ENCODE measurements at regions not wholly inside any gene's neighbourhood (a gene's known extent, or its start where the extent isn't known, plus 50 kb on each side); places are given as distances from the start of the nearest gene placed in this dataset.

- DNase-seq, result no peak
Measured at GRCh38 chr10:128916383-128916782, 550.7 kb upstream of the MGMT start.

- no peak for DNase-seq
Measured at GRCh38 chr10:128921389-128922022, 545.5 kb upstream of the MGMT start.

GRCh38 chr10:128922172-128922571 is 544.9 kb upstream of the MGMT start:
- DNase-seq, result no peak

DNA sequence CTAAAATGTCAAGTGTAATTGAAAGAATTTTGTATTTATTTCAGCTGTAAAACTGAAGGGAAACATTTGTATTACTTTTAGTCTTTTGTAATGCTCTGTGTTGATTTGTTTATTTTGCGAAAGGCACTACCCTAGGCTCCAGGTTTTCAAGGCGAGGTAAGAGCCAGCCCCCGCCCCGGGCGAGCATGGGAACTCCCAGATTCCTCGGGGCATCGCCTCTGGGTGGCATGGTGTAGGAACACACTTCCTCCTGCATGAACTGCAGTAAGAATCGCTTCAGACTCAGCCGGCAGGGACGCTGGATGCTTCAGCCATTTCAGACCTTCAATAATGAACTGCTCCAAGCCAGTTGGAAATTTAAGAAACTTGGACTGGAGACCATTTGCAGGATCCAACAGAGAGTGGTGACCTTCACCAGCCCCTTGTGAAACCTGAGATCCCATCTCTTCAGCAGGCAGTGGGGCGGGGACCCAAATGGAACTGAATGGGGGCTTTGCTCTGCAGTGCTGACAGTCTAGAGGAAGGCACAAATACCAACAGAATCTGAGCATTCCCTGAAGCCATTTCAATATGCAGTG is 544.3 kb upstream of the MGMT start:
- no peak for DNase-seq

DNA sequence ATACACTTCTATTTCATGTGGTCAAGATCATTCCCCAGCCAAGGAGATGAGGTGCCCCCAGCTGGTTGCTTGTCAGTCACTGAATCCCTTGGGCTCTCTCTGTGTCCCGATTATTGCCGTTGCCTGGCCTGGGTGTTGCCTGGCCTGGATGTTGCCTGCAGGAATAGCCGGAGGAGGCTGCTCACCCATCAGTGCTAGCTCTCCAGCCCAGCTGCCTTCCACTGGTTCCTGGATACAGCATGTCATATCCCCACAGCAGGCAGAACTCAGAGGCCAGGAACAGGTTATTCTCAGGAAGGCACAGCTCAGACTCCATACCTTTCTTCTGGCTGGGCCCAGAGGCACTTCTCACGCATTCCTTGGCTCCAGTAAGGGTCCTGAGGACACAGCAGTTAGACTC is 542.1 kb upstream of the MGMT start:
- no peak for DNase-seq

GRCh38 chr10:128926711-128927110 is 540.3 kb upstream of the MGMT start:
- DNase-seq, result no peak

DNA sequence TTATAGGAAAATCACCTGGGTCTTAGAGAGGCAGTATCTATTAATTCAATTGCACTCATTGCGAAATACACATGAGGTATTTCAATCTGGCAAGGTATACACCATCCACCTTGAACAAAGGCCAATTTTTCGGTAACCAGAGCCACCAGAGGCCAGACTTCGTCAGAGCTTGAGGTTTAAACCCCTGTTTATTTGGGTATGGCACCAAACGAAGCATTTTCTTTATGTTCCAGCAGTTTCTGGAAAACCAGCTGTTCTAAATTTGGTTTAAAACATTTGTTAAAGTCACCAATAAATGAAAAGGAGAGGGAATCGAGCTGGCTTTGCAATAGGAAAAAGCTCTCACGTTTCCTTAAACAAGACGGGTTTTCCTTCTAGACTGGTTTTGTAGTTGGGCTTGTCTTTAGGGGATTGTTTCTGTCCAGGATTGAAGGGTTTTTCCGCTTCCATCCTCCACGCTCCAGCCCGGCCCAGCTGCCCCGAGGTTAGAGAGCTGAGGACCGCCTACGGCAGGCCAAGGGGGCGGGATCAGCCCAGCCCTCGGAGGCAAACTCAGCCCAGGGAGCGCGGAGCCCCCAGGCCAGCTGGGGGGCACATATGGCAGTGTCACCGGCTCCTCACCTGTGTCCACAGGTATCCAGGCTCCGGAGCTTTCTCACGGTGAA is 539.4 kb upstream of the MGMT start:
- no peak for DNase-seq

GRCh38 chr10:128928231-128928836 is 538.7 kb upstream of the MGMT start:
- no peak for DNase-seq

DNA sequence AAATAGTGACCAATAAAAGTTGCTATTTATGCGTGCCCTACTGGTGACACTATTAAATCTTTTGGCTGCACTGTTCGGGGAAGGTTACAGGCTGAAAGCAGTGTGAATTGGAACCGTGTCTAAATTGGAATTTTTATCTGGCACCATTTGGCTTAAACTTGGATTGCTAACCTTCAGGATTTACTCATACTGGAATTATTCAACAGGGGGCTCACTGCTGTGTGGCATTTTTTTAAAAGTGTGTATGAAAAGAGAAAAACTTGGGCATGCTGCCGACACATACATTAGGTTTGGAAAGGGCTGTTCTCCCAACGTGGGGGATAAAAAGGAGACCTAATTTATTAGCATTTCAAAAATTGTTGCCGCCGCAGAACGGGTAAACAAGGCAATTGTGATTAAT is 537.9 kb upstream of the MGMT start:
- no peak for DNase-seq

DNA sequence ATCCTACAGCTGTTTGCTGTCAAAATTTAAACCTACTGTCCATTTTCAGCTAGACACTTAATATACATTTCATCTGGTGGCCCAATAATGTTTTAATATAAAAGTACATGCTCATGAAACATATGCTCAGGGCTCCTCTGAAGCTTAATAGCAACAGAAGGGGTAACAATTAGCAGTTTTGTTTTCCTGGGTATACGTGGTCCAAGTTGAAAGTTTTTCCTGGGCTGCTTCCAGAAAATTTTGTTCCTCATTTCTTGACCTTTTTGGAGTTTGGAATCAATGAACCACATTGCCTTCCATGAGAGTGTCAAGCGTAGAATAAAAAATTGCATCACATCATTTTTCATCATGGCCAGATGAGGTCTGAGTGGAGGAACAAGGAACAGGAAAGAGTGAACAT is 537.3 kb upstream of the MGMT start:
- no peak for DNase-seq

DNA sequence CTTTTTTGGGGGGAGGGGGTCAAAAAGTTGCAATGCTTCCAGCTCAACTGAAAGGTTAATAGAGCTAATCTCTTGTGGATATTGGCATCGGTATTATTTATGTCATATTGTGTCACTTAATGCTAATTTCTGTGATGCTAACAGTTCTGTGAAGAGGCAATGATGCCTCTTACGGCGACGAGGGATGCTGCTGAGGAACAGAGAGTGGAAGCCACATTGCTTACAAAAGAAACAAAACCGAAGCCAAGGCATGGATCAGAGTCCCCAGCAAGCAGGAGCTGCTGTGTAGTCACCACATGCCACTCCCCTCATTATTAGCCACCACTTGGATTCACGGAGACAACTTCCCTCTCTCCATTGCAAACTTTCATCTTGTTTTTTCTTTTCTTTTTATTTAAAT is 536.5 kb upstream of the MGMT start:
- DNase-seq, result no peak

- DNase-seq, result no peak
Measured at GRCh38 chr10:128932071-128932820, 534.8 kb upstream of the MGMT start.

DNA sequence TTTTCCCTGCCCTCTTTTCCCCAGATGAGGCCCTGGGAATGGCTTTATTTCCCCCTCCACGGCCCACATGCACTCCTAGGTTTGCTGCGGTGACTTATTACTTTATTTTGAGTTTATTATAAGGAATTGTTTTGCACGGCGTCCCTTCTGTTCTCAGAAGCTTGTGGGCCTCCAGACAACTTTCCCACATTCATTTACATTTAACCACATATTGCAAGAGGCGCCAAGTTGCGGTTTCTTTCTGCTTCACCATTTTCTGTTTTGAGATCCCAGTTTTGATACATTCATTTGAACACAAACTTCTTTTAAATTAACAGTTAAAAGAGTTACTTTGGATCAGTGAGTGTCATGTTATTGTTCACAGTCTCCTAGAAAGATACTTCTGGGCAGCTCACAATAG is 532.5 kb upstream of the MGMT start:
- DNase-seq, result no peak

DNA sequence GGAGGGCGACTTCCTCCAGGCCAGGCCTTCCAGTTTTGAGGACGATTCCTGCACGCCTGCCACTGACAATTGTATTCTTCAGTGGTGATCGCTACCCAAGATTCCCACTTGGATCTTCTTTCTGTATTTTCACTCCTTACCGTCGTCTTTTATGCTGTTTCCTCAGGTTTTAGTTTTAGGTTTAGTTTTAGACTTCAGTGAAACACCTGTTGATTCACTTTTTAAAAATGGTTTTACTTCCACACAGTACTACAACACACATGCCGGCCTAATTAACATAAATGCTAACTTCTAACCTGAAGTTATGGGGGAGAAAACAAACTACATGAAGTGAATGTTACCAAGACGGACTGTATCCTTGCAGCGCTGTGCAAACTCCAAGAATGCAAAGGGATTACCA is 530.6 kb upstream of the MGMT start:
- DNase-seq, result no peak

DNA sequence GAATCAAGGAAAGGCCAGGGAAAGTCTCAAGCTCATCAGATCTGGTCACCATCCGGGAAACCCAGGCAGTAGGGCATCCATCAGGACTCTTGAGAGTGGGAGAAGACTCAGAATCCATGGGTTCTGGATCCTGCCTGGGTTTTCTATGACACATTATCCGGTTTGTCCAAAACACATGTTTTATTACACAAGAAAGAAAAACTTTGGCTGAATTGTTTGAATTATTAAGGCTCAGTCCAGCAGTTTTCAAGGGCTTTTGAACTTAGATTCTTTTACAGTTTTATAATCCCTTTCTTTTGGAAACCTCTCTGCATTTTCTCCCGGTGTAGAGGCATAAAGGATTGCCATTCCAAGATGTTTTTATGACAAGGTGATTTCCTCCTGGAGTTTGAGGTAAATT is 528.5 kb upstream of the MGMT start:
- no peak for DNase-seq

GRCh38 chr10:128940081-128940480 is 527.0 kb upstream of the MGMT start:
- DNase-seq, result no peak

- DNase-seq, result no peak
Measured at GRCh38 chr10:128943111-128943510, 523.9 kb upstream of the MGMT start.

DNA sequence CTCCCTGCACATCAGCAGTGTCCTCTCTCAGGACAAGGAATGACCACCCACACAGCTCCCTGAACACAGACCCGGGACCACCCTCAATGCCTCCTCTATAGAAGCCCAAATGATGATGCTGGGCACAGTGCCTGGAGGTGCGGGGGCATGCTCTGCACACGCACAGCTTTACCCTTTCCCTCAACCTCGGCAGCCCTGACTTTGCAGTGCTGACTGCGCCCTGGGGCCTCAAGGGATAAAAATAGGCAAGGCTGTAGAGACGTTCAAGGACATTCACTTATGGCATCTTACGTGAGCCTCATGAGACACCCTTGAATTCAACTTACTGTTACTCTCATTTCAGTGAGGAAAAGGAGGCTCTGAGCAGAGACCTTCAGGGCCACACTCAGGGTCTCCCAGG is 521.6 kb upstream of the MGMT start:
- no peak for DNase-seq

GRCh38 chr10:128950159-128950915 is 516.7 kb upstream of the MGMT start:
- DNase-seq, result no peak

DNA sequence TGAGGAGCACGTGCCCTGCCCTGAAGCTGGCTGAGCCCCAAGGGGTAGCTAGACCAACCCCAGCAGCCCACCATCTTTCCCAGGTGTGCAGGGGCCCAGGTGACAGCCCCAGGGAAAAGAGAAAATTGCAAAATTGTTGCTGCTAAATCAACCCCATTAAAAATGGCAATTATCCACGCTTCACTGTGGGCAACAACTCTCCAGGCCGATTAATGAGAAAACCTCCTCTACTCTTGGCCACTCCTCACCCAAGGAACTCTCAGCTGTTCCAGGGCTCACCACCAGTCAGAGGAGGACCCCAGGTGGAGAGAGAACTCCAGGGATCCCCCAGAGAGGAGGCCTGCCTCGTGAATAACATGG is 516.1 kb upstream of the MGMT start:
- no peak for DNase-seq

DNA sequence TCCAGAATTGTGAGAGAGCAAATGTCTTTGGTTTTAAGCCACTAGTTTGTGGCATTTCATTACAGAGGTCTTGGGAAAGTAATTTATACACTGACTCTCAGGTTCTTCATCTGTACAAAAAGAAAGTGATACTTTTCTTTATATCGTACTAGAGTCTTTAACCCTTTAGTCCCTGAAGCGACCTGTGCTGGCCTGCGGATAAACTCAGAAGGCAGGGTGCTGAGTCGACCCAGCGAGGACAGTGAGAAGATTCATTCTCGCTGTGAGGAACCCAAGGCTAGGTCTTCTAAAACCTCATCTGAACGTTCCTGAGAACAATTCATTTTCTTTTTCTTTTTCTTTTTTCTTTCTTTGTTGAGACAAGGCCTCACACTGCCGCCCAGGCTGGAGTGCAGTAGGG is 514.2 kb upstream of the MGMT start:
- DNase-seq, result no peak

DNA sequence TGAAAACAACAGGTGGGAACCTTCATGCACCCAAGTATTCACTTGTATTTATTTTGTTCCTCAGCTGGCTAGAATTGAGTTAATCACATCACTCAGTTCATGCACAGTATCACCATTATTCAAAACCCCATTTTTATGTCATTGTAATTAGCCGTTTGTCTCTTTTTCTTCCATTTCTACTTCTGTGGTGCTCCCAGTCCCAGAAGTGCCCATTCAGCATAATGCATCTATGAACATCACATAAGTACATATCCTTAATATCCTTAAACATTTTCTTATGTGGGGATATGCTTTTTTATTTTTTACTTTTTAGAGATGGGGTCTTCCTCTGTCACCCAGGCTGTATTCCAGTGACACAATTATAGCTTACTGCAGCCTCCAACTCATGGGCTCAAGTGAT is 510.9 kb upstream of the MGMT start:
- no peak for DNase-seq

DNA sequence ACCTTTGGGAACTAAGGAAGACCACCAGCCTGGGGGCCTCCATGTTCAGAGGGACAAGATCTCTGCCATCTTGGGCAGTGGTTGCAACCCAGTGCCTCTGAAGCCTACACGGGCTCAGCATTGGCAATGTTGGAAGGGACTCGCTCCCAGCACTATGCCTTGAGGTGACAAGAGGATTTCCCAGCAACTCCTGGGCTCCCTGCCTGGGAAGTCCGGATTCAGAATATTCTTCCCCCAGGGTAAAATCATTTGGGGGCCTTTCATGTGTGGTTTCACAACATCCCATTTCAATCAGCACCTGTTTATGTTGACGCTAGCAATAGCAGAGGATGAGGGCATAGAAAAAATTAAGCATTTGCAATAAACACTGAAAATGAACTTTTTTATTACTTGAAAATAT is 509.8 kb upstream of the MGMT start:
- no peak for DNase-seq

All from CD4-positive, alpha-beta T cell treated with Interleukin-15 for 1 hour (primary cell).